GM12878 (cell line): ENCODE measurements at regions not wholly inside any gene's neighbourhood (a gene's known extent, or its start where the extent isn't known, plus 50 kb on each side); places are given as distances from the start of the nearest gene placed in this dataset.

Source experiments
- ATAC-seq: fragments of 200-7000 bp; cut with Tn5 transposase; 3 replicates; pipeline ENCODE4 v1.9.1; 2020; ENCODE audit warnings: mild to moderate bottlenecking, moderate library complexity
- BruUV-seq: library from RNA; stranded (reverse); fragments of 400-500 nt; replicated peaks from 2 replicates; lab custom pipeline; 2021; lab: Mats Ljungman, UMichigan
- CTCF ChIA-PET: fragments of 300-600 bp; sonication (Branson Sonifier 250); formaldehyde crosslinking; extraction: SDS; loops from one replicate; lab custom pipeline; 2021; ENCODE audit warnings: inconsistent platforms; lab: Yijun Ruan, JAX
- POLR2A ChIA-PET: fragments of 350-600 bp; formaldehyde crosslinking; extraction: SDS; loops from one replicate; lab custom pipeline; 2021; ENCODE audit warnings: inconsistent platforms; lab: Charles Lee
- RAD21 ChIA-PET: fragments of 300-600 bp; sonication (Branson Sonifier 250); formaldehyde crosslinking; loops from one replicate; lab custom pipeline; 2023; ENCODE audit warnings: antibody characterized with exemption; ENCODE audit not compliant: unreplicated experiment; lab: Charles Lee
- SMC1A ChIA-PET: fragments of 300-600 bp; sonication (Branson Sonifier 250); formaldehyde crosslinking; loops from one replicate; lab custom pipeline; 2023; ENCODE audit not compliant: unreplicated experiment, uncharacterized antibody; lab: Charles Lee
- DNase-seq: peaks from one replicate; pipeline ENCODE4 v3.0.0-alpha.2; 2011; ENCODE audit warnings: low read depth, low spot score
- FAIRE-seq: peaks from 3 replicates; lab custom pipeline; 2011; peaks lifted over from hg19 to GRCh38; lab: Jason Lieb, UNC
- H2AFZ ChIP-seq: 2 replicates; pipeline ENCODE4 v1.6.0; 2011; ENCODE audit warnings: low read depth, low read length, control low read depth; ENCODE audit not compliant: control insufficient read depth
- H3K27ac ChIP-seq: 2 replicates; pipeline ENCODE4 v1.5.1; 2011; ENCODE audit warnings: control low read depth; ENCODE audit not compliant: control insufficient read depth, insufficient read depth
- H3K27me3 ChIP-seq, 2 experiments: replicated peaks in 1 of 2; 2 replicates each; pipeline versions ENCODE4 v1.6.0 to v1.6.1; 2011; ENCODE audit warnings: low read length in 1 of 2; ENCODE audit not compliant: control insufficient read depth in 2 of 2, insufficient read depth in 2 of 2
- H3K36me3 ChIP-seq, 2 experiments: 2 replicates each; pipeline ENCODE4 v1.5.1; 2011; ENCODE audit warnings: low read length in 1 of 2; ENCODE audit not compliant: control insufficient read depth in 2 of 2, insufficient read depth in 2 of 2
- H3K4me1 ChIP-seq: 2 replicates; pipeline ENCODE4 v1.6.1; 2011; ENCODE audit warnings: mild to moderate bottlenecking, low read length, moderate library complexity, mixed read lengths; ENCODE audit not compliant: control insufficient read depth, insufficient read depth
- H3K4me2 ChIP-seq: 2 replicates; pipeline ENCODE4 v1.6.0; 2011; ENCODE audit warnings: control low read depth; ENCODE audit not compliant: control insufficient read depth, insufficient read depth
- H3K4me3 ChIP-seq: fragments of 200-600 bp; sonication (generic); 2 replicates; pipeline ENCODE4 v1.5.1; 2016
- H3K79me2 ChIP-seq: 2 replicates; pipeline ENCODE4 v1.6.0; 2011; ENCODE audit warnings: low read length; ENCODE audit not compliant: control insufficient read depth, insufficient read depth
- H3K9ac ChIP-seq: 2 replicates; pipeline ENCODE4 v1.8.0; 2011; ENCODE audit warnings: low read length, control low read depth, mixed read lengths; ENCODE audit not compliant: control insufficient read depth, insufficient read depth
- H3K9me3 ChIP-seq: replicated peaks from 3 replicates; pipeline ENCODE4 v1.5.1; 2011; ENCODE audit warnings: mild to moderate bottlenecking, low read length; ENCODE audit not compliant: control insufficient read depth, insufficient read depth
- H4K20me1 ChIP-seq: 2 replicates; pipeline ENCODE4 v1.6.0; 2011; ENCODE audit not compliant: control insufficient read depth, insufficient read depth
- BACH1 ChIP-seq: fragments of 450-650 bp; IDR thresholded peaks from 2 replicates; pipeline ENCODE4 v1.6.1; 2017; ENCODE audit warnings: mild to moderate bottlenecking, borderline replicate concordance
- CREB1 ChIP-seq: IDR thresholded peaks from 2 replicates; pipeline ENCODE4 v1.6.1; 2012; ENCODE audit warnings: low read depth, mild to moderate bottlenecking, inconsistent platforms
- GATAD2B ChIP-seq: fragments of 450-650 bp; conservative IDR thresholded peaks from 2 replicates; pipeline ENCODE4 v1.6.1; 2017; ENCODE audit warnings: low read depth, mild to moderate bottlenecking, moderate library complexity
- HDGF ChIP-seq: fragments of 450-650 bp; IDR thresholded peaks from 2 replicates; pipeline ENCODE4 v1.6.1; 2016; ENCODE audit warnings: antibody characterized with exemption
- IRF5 ChIP-seq: fragments of 450-650 bp; IDR thresholded peaks from 2 replicates; pipeline ENCODE4 v1.6.1; 2017; ENCODE audit warnings: borderline replicate concordance
- MYC ChIP-seq: IDR thresholded peaks from 2 replicates; pipeline ENCODE4 v1.6.1; 2011; ENCODE audit warnings: mild to moderate bottlenecking, low read length, moderate library complexity, inconsistent platforms; ENCODE audit not compliant: insufficient read depth, insufficient replicate concordance, insufficient read length, severe bottlenecking
- NR2C2 ChIP-seq: IDR thresholded peaks from 2 replicates; pipeline ENCODE4 v1.6.1; 2011; ENCODE audit warnings: borderline replicate concordance, low read depth; ENCODE audit not compliant: control insufficient read depth, insufficient read length
- POLR2AphosphoS2 ChIP-seq: IDR thresholded peaks from 2 replicates; pipeline ENCODE4 v1.6.1; 2011; ENCODE audit warnings: low read depth, mild to moderate bottlenecking, low read length, improper control_type of control experiment, moderate library complexity
- SIX5 ChIP-seq: IDR thresholded peaks from 2 replicates; pipeline ENCODE4 v1.6.1; 2011; ENCODE audit warnings: mild to moderate bottlenecking, low read depth, low read length, moderate library complexity; ENCODE audit not compliant: severe bottlenecking
- SREBF2 ChIP-seq: IDR thresholded peaks from 2 replicates; pipeline ENCODE4 v1.6.1; 2012; ENCODE audit warnings: mild to moderate bottlenecking, low read length
- TBL1XR1 ChIP-seq: IDR thresholded peaks from 2 replicates; pipeline ENCODE4 v1.6.1; 2012; ENCODE audit warnings: low read depth, low read length, improper control_type of control experiment
- in situ Hi-C: fragments of 300-500 bp; cut with MboI; formaldehyde crosslinking; loops from 9 replicates; pipeline ENCODE4 v1.14.3; 2018; ENCODE audit warnings: mixed read lengths
- intact Hi-C: fragments of 100-400 bp; cut with micrococcal nuclease; formaldehyde crosslinking; loops from one replicate; pipeline ENCODE4 v1.14.2; 2022; ENCODE audit not compliant: unreplicated experiment
- TF ChIP-seq, protein P1 (sequence below): fragments of 450-650 bp; formaldehyde crosslinking; IDR thresholded peaks from 2 replicates; pipeline ENCODE4 v1.4.0; 2022; ENCODE audit warnings: mild to moderate bottlenecking, moderate library complexity
- TF ChIP-seq, protein P2 (sequence below): fragments of 450-650 bp; IDR thresholded peaks from 2 replicates; pipeline ENCODE4 v1.6.1; 2017; ENCODE audit warnings: mild to moderate bottlenecking, moderate library complexity
- TF ChIP-seq, protein P3 (sequence below): IDR thresholded peaks from 2 replicates; pipeline ENCODE4 v1.6.1; 2012; ENCODE audit warnings: mild to moderate bottlenecking, low read depth, low read length

GRCh38 chr12:31846405-31846804 is 112.8 kb upstream of the RESF1 start:
- intact Hi-C loops (no loop called here), in situ Hi-C loops (no loop called here)
- Histone ChIP-seq H3K79me2 (no peaks in the 10 kb centered on the region), H3K4me1 (no peaks in the 10 kb centered on the region), H3K27ac (no peak overlapping the region), H3K4me2 (no peak overlapping the region), H3K9me3 (peaks cover 10% of the 10 kb centered on the region), H2AFZ (no peak overlapping the region), H3K4me3 (no peak overlapping the region), H3K36me3 (no peaks in the 10 kb centered on the region), H3K9ac (no peak overlapping the region), H4K20me1 (no peaks in the 10 kb centered on the region), H3K27me3 (no peaks in the 10 kb centered on the region)
- ChIA-PET CTCF (no interaction called here), POLR2A (no interaction called here), SMC1A (no interaction called here), RAD21 (no interaction called here)
- FAIRE-seq (no peak), ATAC-seq (no peak), DNase-seq (no peak)
- BruUV-seq, result no TSS peak
- TF ChIP-seq IRF5 (no peak), NR2C2 (no peak), BACH1 (no peak), CREB1 (no peak), SREBF2 (no peak), HDGF (no peak), TBL1XR1 (no peak), MYC (no peak), GATAD2B (no peak), SIX5 (no peak), POLR2AphosphoS2 (no peak)
- TF ChIP-seq, protein P1, sequence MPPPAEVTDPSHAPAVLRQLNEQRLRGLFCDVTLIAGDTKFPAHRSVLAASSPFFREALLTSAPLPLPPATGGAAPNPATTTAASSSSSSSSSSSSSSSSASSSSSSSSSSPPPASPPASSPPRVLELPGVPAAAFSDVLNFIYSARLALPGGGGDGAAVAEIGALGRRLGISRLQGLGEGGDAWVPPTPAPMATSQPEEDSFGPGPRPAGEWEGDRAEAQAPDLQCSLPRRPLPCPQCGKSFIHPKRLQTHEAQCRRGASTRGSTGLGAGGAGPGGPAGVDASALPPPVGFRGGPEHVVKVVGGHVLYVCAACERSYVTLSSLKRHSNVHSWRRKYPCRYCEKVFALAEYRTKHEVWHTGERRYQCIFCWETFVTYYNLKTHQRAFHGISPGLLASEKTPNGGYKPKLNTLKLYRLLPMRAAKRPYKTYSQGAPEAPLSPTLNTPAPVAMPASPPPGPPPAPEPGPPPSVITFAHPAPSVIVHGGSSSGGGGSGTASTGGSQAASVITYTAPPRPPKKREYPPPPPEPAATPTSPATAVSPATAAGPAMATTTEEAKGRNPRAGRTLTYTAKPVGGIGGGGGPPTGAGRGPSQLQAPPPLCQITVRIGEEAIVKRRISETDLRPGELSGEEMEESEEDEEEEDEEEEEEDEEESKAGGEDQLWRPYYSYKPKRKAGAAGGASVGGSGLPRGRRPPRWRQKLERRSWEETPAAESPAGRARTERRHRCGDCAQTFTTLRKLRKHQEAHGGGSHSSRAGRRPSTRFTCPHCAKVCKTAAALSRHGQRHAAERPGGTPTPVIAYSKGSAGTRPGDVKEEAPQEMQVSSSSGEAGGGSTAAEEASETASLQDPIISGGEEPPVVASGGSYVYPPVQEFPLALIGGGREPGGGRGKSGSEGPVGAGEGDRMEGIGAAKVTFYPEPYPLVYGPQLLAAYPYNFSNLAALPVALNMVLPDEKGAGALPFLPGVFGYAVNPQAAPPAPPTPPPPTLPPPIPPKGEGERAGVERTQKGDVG (CRISPR knock-in tag), result no peak
- TF ChIP-seq, protein P2, sequence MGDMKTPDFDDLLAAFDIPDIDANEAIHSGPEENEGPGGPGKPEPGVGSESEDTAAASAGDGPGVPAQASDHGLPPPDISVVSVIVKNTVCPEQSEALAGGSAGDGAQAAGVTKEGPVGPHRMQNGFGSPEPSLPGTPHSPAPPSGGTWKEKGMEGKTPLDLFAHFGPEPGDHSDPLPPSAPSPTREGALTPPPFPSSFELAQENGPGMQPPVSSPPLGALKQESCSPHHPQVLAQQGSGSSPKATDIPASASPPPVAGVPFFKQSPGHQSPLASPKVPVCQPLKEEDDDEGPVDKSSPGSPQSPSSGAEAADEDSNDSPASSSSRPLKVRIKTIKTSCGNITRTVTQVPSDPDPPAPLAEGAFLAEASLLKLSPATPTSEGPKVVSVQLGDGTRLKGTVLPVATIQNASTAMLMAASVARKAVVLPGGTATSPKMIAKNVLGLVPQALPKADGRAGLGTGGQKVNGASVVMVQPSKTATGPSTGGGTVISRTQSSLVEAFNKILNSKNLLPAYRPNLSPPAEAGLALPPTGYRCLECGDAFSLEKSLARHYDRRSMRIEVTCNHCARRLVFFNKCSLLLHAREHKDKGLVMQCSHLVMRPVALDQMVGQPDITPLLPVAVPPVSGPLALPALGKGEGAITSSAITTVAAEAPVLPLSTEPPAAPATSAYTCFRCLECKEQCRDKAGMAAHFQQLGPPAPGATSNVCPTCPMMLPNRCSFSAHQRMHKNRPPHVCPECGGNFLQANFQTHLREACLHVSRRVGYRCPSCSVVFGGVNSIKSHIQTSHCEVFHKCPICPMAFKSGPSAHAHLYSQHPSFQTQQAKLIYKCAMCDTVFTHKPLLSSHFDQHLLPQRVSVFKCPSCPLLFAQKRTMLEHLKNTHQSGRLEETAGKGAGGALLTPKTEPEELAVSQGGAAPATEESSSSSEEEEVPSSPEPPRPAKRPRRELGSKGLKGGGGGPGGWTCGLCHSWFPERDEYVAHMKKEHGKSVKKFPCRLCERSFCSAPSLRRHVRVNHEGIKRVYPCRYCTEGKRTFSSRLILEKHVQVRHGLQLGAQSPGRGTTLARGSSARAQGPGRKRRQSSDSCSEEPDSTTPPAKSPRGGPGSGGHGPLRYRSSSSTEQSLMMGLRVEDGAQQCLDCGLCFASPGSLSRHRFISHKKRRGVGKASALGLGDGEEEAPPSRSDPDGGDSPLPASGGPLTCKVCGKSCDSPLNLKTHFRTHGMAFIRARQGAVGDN, result no peak
- TF ChIP-seq, protein P3, sequence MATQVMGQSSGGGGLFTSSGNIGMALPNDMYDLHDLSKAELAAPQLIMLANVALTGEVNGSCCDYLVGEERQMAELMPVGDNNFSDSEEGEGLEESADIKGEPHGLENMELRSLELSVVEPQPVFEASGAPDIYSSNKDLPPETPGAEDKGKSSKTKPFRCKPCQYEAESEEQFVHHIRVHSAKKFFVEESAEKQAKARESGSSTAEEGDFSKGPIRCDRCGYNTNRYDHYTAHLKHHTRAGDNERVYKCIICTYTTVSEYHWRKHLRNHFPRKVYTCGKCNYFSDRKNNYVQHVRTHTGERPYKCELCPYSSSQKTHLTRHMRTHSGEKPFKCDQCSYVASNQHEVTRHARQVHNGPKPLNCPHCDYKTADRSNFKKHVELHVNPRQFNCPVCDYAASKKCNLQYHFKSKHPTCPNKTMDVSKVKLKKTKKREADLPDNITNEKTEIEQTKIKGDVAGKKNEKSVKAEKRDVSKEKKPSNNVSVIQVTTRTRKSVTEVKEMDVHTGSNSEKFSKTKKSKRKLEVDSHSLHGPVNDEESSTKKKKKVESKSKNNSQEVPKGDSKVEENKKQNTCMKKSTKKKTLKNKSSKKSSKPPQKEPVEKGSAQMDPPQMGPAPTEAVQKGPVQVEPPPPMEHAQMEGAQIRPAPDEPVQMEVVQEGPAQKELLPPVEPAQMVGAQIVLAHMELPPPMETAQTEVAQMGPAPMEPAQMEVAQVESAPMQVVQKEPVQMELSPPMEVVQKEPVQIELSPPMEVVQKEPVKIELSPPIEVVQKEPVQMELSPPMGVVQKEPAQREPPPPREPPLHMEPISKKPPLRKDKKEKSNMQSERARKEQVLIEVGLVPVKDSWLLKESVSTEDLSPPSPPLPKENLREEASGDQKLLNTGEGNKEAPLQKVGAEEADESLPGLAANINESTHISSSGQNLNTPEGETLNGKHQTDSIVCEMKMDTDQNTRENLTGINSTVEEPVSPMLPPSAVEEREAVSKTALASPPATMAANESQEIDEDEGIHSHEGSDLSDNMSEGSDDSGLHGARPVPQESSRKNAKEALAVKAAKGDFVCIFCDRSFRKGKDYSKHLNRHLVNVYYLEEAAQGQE, result no peak
